Activated naive CD8-positive, alpha-beta T cell treated with anti-CD3 and anti-CD28 coated beads for 36 hours (primary cell): ENCODE measurements at regions not wholly inside any gene's neighbourhood (a gene's known extent, or its start where the extent isn't known, plus 50 kb on each side); places are given as distances from the start of the nearest gene placed in this dataset.

Source experiments
- DNase-seq: peaks from one replicate; pipeline ENCODE4 v3.0.0; 2021
- H3K27ac Mint-ChIP-seq: one replicate; pipeline ENCODE4 v1.8.0; 2022; ENCODE audit warnings: mild to moderate bottlenecking, moderate library complexity, mixed read lengths
- H3K27me3 Mint-ChIP-seq: one replicate; pipeline ENCODE4 v1.8.0; 2022; ENCODE audit warnings: mild to moderate bottlenecking, mixed read lengths
- H3K36me3 Mint-ChIP-seq: one replicate; pipeline ENCODE4 v1.8.0; 2021; ENCODE audit warnings: mild to moderate bottlenecking, mixed read lengths
- H3K4me1 Mint-ChIP-seq: one replicate; pipeline ENCODE4 v1.8.0; 2021; ENCODE audit warnings: mixed read lengths
- H3K4me3 Mint-ChIP-seq: one replicate; pipeline ENCODE4 v1.8.0; 2022; ENCODE audit warnings: mild to moderate bottlenecking, moderate library complexity, mixed read lengths
- H3K9me3 Mint-ChIP-seq: one replicate; pipeline ENCODE4 v1.8.0; 2022; ENCODE audit warnings: mixed read lengths

DNA sequence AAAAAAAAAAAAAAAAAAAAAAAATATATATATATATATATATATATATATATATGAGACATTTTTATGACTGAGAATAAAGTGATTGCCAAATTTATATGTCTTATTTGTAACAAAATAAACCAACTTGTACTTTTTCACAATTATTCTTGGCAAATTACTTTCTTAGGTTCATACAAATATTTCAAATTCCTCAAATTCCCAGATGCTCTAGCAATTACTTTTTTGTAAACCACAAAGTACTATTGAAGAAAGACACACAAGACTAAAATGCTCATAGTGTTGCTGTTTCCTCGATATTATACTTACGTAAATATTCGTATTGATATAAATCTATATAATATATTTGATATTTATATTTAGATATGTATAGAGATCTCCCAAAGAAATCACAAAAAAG lies 390.0 kb downstream of the FAT4 start:
- Mint-ChIP-seq H3K27ac (no peak overlapping the region), H3K27me3 (no peaks in the 10 kb centered on the region), H3K36me3 (no peaks in the 10 kb centered on the region), H3K9me3 (no peaks in the 10 kb centered on the region), H3K4me3 (no peak overlapping the region), H3K4me1 (no peaks in the 10 kb centered on the region)
- no peak for DNase-seq

DNA sequence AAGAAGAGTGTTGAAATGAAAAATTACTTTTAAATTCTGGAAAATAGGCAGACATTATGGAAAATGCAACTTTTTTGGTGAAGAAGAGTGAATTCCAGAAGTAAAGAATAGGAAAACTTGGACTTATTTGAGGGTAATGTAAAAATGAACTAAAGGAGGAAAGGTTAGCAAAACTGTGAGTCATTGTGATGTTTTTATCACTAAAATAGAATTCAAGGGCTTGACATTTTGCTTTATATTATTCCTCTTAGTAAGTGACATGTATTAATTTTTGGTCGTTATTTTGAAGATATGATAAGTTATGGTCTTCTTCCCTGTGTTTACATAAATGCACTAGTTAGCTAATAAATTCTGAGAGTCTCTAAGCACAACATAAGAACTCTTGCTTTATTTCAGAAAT lies 390.9 kb downstream of the FAT4 start:
- H3K27ac Mint-ChIP-seq = no peak overlapping the region
- H3K36me3 Mint-ChIP-seq = no peaks in the 10 kb centered on the region
- no peak for DNase-seq
- no peaks in the 10 kb centered on the region for H3K9me3 Mint-ChIP-seq
- no peaks in the 10 kb centered on the region for H3K4me1 Mint-ChIP-seq
- no peak overlapping the region for H3K4me3 Mint-ChIP-seq
- no peaks in the 10 kb centered on the region for H3K27me3 Mint-ChIP-seq

DNA sequence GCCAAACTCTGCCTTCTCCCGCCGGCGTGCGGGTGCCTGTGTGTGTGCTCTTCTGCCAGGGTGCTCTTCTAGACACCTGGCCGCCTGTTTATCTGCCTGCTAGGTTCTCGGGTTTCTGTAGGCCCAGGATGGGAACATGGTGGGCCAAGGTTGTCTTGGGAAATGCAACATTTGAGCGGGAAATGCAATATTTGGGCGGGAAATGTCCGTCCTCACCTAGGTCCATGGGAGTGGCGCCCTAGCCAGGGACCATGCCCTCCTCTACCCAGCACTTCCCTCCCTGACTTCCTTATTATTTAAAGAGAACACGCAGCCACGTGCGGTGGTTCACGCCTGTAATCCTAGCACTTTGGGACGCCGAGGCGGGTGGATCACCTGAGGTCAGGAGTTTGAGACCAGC lies 392.6 kb downstream of the FAT4 start:
- H3K4me1 Mint-ChIP-seq = no peaks in the 10 kb centered on the region
- H3K27ac Mint-ChIP-seq = no peak overlapping the region
- no peak overlapping the region for H3K4me3 Mint-ChIP-seq
- H3K36me3 Mint-ChIP-seq = no peaks in the 10 kb centered on the region
- H3K27me3 Mint-ChIP-seq = no peaks in the 10 kb centered on the region
- no peak for DNase-seq
- no peaks in the 10 kb centered on the region for H3K9me3 Mint-ChIP-seq

DNA sequence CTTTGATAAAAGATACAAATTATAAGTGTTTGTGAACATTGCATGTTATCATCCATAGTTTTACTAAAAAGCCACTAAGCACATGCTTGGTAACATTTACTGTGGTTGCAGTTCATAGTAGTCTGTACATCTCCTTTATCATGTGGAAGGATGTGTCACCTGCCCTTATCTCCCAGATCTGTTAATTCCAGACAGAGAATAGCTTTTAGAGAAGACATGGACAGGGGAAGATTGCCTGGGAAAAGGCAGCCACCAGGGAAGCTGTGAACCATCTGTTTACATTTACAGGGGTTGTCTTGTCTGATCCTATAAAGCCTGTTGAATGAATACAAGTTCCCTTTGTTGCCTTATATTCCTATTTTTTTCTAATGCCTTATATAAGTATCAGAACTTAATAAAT lies 396.0 kb downstream of the FAT4 start:
- Mint-ChIP-seq H3K4me3 (no peak overlapping the region), H3K4me1 (no peaks in the 10 kb centered on the region), H3K27me3 (no peaks in the 10 kb centered on the region), H3K36me3 (no peaks in the 10 kb centered on the region), H3K9me3 (peaks cover 3% of the 10 kb centered on the region), H3K27ac (no peak overlapping the region)
- no peak for DNase-seq

DNA sequence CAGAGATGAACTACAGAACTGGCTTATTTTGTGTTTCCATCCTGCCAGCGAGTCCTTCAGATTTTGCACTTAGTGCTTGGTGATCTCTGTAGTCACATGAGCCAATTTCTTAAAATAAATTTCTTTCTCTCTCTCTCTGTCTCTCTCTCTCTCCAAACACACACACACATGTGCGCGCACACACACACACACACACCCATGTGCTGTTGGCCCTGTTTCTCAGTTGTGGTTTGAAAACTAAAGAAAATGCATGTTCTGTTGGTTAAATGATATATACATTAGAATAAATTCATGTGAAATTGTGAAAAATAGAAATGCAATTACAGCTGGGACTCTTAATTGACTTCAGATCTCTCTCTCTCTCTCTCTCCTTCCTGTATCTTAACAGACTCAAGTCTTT lies 399.3 kb downstream of the FAT4 start:
- DNase-seq = no peak
- H3K36me3 Mint-ChIP-seq = no peaks in the 10 kb centered on the region

DNA sequence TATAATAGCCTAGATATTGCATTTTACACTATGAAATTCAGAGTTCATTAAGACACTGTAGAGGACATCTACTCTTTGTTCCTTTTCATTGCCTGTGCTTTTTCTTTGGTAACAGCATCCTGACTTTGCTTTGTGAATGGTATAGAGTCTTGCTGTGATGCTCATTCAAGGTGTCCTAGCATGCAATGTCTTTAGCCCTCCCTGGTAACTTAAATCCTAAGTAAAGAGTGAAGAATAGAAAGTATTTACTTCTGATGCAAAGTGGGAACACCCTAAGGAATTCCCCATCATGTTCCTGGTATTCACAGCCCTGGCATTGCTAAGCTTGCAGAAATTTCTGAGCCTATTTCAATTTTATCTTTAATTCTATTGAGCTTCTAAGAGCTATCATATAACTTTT lies 400.1 kb downstream of the FAT4 start:
- Mint-ChIP-seq H3K27ac (no peak overlapping the region), H3K9me3 (peaks cover 3% of the 10 kb centered on the region), H3K27me3 (no peaks in the 10 kb centered on the region), H3K4me3 (no peak overlapping the region), H3K36me3 (no peaks in the 10 kb centered on the region), H3K4me1 (no peaks in the 10 kb centered on the region)
- DNase-seq = no peak

More for the DNA sequence above, 399.3 kb downstream of the FAT4 start:
- H3K4me3 Mint-ChIP-seq = no peak overlapping the region
- no peaks in the 10 kb centered on the region for H3K27me3 Mint-ChIP-seq
- no peak overlapping the region for H3K27ac Mint-ChIP-seq
- H3K9me3 Mint-ChIP-seq = peaks cover 3% of the 10 kb centered on the region
- no peaks in the 10 kb centered on the region for H3K4me1 Mint-ChIP-seq

DNA sequence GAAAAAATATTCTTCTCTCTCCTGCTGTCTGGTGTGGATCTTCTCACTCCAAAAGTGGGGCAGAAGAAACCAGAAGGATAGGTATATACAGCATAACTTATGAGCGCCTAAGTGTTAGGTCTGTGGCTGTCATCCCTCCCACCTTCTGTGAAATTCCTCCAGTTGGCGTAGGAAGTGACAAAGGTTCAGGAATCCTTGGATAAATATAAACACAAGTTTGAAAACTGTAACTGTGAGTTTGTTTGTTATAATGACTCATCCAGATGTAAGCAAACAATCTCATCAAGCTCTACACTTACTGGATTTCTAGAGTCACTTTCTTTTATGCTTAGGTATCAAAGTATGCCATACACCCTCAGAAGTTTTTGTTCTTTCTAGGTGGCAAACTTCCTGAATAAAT lies 405.2 kb downstream of the FAT4 start:
- no peaks in the 10 kb centered on the region for H3K4me1 Mint-ChIP-seq
- no peaks in the 10 kb centered on the region for H3K27me3 Mint-ChIP-seq
- H3K36me3 Mint-ChIP-seq = no peaks in the 10 kb centered on the region
- H3K4me3 Mint-ChIP-seq = no peak overlapping the region
- H3K9me3 Mint-ChIP-seq = no peaks in the 10 kb centered on the region
- no peak for DNase-seq
- no peak overlapping the region for H3K27ac Mint-ChIP-seq

DNA sequence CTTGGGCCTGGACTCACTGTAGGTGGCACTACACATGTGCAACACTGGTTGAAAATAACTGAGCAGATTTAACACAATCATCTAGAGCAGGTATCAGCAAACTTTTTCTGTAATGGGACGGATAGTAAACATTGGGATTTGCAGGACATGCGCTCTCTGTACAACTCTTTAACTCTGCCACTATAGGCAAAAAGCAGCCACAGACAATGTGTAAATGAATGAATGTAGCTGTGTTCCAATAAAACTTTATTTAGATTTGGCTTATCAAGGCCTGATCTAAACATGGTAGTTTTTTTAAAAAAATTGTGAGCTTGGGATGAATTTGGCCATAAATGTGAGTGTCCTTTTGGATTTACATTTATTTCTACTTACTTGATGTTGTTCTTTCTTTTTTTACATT lies 407.3 kb downstream of the FAT4 start:
- Mint-ChIP-seq H3K4me3 (no peak overlapping the region), H3K36me3 (no peaks in the 10 kb centered on the region), H3K27ac (no peak overlapping the region), H3K27me3 (no peaks in the 10 kb centered on the region), H3K4me1 (no peaks in the 10 kb centered on the region), H3K9me3 (no peaks in the 10 kb centered on the region)
- no peak for DNase-seq

DNA sequence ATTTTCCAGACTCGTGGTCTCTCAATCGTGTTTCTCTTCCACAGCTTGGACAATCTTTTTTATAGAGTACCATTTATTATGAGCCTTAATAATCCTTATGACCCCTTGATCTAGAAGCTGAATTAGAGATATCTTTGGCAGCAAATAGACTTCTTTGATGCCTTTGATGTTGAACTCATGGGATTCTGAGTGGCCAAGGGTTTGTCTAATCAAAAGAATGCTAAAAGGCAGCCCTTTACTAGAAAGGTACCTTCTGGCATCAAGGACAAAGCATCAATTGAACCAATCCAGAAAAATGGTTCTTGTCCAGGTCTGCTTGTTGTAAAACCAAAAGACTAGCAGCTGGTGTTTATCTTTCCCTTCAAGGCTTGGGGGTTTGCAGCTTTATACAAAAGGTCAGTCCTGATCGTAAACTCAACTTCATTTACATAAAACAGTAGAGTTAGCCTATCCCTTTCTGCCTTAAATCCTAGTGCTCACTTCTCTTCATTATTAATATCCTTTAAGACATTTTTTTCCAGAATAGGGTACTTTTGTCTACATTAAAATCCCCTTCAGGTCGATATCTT lies 411.3 kb downstream of the FAT4 start:
- Mint-ChIP-seq H3K4me1 (no peaks in the 10 kb centered on the region), H3K36me3 (no peaks in the 10 kb centered on the region), H3K9me3 (no peaks in the 10 kb centered on the region), H3K4me3 (no peak overlapping the region), H3K27ac (no peak overlapping the region), H3K27me3 (no peaks in the 10 kb centered on the region)
- DNase-seq = no peak

DNA sequence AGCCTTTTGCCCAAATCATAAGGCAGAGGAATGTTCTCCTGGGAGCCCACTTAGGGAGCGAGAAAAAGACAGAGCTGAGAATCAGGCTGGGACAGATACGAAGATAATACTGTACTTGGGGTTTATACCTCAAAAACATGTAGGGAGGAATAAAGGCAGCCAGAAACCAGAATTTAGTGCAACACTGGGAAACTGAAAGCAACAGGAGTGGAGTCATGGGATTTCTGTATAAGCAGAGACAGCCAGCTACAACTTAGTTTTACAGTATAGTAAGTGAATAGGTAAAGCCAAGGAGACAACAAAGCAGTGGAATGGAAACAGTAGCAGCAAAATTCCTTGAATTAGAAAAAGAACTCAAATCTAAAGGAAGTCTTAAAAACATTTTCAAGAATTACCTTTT lies 413.2 kb downstream of the FAT4 start:
- Mint-ChIP-seq H3K4me3 (no peak overlapping the region), H3K4me1 (no peaks in the 10 kb centered on the region), H3K9me3 (no peaks in the 10 kb centered on the region), H3K27me3 (no peaks in the 10 kb centered on the region), H3K36me3 (no peaks in the 10 kb centered on the region), H3K27ac (no peak overlapping the region)
- no peak for DNase-seq

DNA sequence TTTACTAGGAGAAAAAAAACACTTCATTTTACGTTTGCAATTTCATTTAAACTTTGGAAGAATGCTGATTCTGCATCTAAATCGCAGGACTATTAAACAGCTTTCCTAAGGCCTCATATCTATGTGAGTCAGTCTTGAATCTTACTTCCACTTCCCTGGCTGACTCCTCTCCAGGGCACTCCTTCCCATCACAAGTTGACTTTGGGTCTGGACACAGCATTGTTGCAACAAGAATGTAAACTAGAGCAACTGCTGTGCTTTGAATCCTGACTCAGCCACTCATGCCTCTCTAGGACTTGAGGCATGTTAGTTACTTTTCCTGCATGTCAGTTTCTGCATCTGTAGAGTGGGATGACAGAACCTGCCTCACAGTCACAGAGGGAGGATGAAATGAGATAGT lies 413.8 kb downstream of the FAT4 start:
- H3K4me1 Mint-ChIP-seq = no peaks in the 10 kb centered on the region
- no peak overlapping the region for H3K4me3 Mint-ChIP-seq
- H3K36me3 Mint-ChIP-seq = no peaks in the 10 kb centered on the region
- no peak for DNase-seq
- H3K9me3 Mint-ChIP-seq = peaks cover 1% of the 10 kb centered on the region
- no peak overlapping the region for H3K27ac Mint-ChIP-seq
- H3K27me3 Mint-ChIP-seq = peaks cover 4% of the 10 kb centered on the region

DNA sequence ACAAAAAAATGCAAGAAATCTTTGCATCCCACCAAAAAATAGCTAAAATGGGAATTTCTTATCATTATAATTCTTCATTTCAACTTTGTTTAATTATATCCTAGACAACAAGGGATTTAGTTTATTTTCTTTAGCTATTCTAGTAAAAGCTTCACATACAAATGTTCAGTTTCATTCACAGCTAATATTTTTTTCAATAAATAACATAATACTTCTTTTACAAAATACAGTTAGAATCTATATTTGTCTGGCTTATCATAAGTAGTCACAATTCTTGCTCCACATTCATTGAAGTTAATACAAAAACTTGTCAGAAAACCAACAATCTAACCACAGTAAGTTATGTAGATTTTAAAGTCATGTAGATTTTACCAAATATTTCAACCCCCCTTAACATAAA lies 414.4 kb downstream of the FAT4 start:
- no peak overlapping the region for H3K27ac Mint-ChIP-seq
- no peak overlapping the region for H3K4me3 Mint-ChIP-seq

DNA sequence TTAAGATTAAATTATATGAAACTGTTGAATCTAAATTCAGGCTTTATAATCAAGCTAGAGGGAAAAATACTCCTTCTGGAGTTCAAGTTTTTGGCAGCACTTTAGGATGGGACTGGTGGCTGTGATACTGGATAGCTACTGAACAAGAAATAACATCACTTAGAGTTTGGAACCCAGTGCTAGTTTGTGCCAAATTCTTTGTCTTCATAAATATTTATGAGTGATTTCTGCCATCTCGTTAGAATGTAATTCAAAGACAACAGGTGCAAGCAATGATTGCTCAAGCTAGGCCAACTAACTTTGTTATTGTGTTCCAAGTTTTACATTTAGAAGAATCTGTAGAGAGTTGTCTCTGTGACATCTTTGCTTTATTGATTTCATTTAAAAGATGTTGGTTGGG lies 417.9 kb downstream of the FAT4 start:
- Mint-ChIP-seq H3K36me3 (no peaks in the 10 kb centered on the region), H3K4me1 (no peaks in the 10 kb centered on the region), H3K4me3 (no peak overlapping the region), H3K9me3 (peaks cover 1% of the 10 kb centered on the region), H3K27me3 (peaks cover 5% of the 10 kb centered on the region), H3K27ac (no peak overlapping the region)
- no peak for DNase-seq

More for the DNA sequence above, 414.4 kb downstream of the FAT4 start:
- no peaks in the 10 kb centered on the region for H3K36me3 Mint-ChIP-seq
- no peak for DNase-seq
- peaks cover 1% of the 10 kb centered on the region for H3K9me3 Mint-ChIP-seq
- peaks cover 5% of the 10 kb centered on the region for H3K27me3 Mint-ChIP-seq
- no peaks in the 10 kb centered on the region for H3K4me1 Mint-ChIP-seq

DNA sequence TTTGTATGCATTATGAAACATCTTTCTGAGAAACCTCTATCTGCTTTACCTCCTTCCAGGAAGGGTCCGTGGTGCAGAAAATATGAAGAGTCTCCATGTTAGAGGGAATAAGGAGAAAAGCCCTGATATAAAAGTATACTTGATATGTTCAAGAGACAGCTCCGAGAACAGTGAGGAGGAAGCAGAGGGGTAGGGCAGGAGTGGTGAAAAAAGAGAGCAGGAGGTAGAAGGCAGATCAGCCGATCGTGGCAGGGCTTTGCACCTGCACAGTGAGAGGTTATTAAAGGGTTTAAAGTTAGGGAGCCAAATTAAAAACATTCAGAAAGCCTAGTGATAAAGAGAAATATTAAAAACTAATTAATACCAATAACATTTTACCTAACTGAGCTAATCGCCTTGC lies 419.7 kb downstream of the FAT4 start:
- Mint-ChIP-seq H3K9me3 (peaks cover 1% of the 10 kb centered on the region), H3K27me3 (peaks cover 5% of the 10 kb centered on the region), H3K4me1 (no peaks in the 10 kb centered on the region), H3K36me3 (no peaks in the 10 kb centered on the region), H3K27ac (no peak overlapping the region), H3K4me3 (no peak overlapping the region)
- no peak for DNase-seq

DNA sequence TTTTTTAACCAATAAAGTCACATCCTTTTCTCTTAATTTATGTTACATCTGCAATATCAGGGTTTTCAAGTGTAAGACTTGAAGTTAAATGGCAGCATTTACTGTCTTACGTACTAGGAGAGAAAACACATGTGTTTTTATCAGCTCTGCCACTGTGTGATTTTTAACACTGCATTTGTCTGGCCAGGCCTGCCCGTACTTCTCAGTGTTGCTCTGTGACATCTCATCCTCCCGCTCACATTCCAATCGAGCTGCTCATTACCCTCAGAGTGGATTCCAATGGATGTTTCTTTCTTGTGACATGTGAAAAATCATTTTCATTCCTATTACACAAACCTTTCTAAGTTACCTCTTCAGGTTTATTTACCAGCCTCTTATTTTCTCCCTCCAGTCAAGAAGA lies 420.3 kb downstream of the FAT4 start:
- Mint-ChIP-seq H3K9me3 (peaks cover 1% of the 10 kb centered on the region), H3K27ac (no peak overlapping the region), H3K4me3 (no peak overlapping the region), H3K4me1 (no peaks in the 10 kb centered on the region), H3K27me3 (peaks cover 5% of the 10 kb centered on the region), H3K36me3 (no peaks in the 10 kb centered on the region)
- DNase-seq = no peak

DNA sequence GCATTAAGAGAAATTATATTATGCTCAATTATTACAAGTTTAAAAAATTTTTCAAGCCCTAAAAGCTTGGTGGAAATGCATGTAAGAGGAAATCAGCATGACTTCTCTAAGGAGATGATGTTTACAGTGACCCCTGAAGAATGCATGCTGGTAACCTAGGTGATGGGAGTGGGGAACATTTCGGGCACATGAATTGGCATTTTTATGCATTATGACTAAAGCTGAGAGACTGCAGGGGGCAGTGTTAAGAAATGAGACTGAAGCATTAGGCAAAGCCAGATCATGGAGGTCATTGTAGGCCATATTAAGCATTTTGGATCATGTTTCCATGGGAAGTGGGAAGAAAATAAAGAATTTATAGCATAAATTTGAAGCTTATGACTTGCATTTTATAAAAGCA lies 421.3 kb downstream of the FAT4 start:
- H3K27me3 Mint-ChIP-seq = peaks cover 5% of the 10 kb centered on the region
- H3K9me3 Mint-ChIP-seq = peaks cover 1% of the 10 kb centered on the region
- H3K36me3 Mint-ChIP-seq = no peaks in the 10 kb centered on the region
- no peak for DNase-seq
- no peak overlapping the region for H3K27ac Mint-ChIP-seq
- no peak overlapping the region for H3K4me3 Mint-ChIP-seq
- no peaks in the 10 kb centered on the region for H3K4me1 Mint-ChIP-seq

DNA sequence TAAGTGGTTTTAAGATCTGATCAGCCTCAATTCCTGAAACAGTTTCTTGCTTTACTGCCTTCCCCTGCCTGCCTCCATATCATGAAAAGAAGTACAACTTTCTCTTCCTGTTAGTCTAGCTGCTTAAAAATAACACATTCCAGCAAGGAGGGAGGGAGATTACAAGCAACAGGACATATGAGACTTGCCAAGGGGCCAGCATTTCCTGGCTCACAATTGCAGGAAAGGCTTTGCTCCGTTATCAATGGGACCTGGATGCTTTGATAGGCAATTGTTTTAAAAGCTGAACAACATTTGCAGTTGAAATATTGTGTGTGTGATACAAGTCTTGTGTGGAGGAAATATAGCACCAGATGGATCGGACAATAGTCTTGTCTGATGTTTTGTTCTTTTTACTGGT lies 425.0 kb downstream of the FAT4 start:
- H3K4me3 Mint-ChIP-seq = no peak overlapping the region
- H3K4me1 Mint-ChIP-seq = no peaks in the 10 kb centered on the region
- no peak overlapping the region for H3K27ac Mint-ChIP-seq
- H3K9me3 Mint-ChIP-seq = no peaks in the 10 kb centered on the region
- no peaks in the 10 kb centered on the region for H3K36me3 Mint-ChIP-seq
- no peaks in the 10 kb centered on the region for H3K27me3 Mint-ChIP-seq
- DNase-seq = no peak
